Adrenal gland (tissue), 5 donors: ENCODE measurements at regions not wholly inside any gene's neighbourhood (a gene's known extent, or its start where the extent isn't known, plus 50 kb on each side); places are given as distances from the start of the nearest gene placed in this dataset.

Experiments
- CTCF ChIP-seq, 6 experiments: fragments of 450-650 bp in 4 of 6; fragments of 200-600 bp in 2 of 6; sonication (generic) in 1 of 6; IDR thresholded peaks; 1 replicate in 5 of 6; 2 replicates in 1 of 6; pipeline versions ENCODE4 v1.5.1 to v1.8.0; 2016 to 2021; ENCODE audit warnings: antibody characterized with exemption in 6 of 6, mild to moderate bottlenecking in 2 of 6, moderate library complexity in 1 of 6
- POLR2A ChIP-seq, 2 donors: fragments of 450-650 bp; IDR thresholded peaks; one replicate each; pipeline ENCODE4 v1.6.1; 2017; ENCODE audit warnings: antibody characterized with exemption in 2 of 2, mild to moderate bottlenecking in 2 of 2, moderate library complexity in 1 of 2
- donor health status: DM: no; HTN: no; CAD: no.

DNA sequence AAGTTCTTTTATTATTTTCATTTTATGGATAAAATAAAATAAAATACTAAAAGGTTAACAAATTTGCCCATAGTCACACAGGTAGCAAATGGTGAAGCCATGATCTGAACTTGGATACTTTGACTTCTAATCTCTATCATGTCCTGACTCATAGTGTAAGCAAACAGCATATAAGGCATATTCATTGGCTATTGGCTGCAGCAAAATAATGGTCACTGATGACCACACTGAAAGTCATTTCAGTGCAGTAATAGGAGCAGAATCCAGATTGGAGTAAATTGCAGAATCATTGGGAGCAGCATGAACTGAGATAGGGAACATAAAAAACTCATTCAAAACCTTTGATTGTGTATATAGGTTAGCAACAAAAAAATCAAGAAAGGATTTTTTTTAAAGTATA is 262.9 kb downstream of the PLA2G4A start:
- TF ChIP-seq CTCF (IDR thresholded peaks at IDR 0.05) (no peak), POLR2A (IDR thresholded peaks at IDR 0.05) (no peak)
